ENCODE measurements at regions not wholly inside any gene's neighbourhood (a gene's known extent, or its start where the extent isn't known, plus 50 kb on each side); places are given as distances from the start of the nearest gene placed in this dataset.
"Not testable (repeated sequence)": the region's sequence is repeated elsewhere in the genome, so short reads cannot be mapped to it uniquely, and the experiment has no call there.

GRCh38 chr14:49044981-49045380, 541.2 kb downstream of the RPS29 start:
- no peaks in the 10 kb centered on the region for H3K36me3 ChIP-seq
- no peak overlapping the region for H3K4me3 ChIP-seq
- no peaks in the 10 kb centered on the region for H3K27me3 ChIP-seq
- H3K27ac ChIP-seq, result no peak overlapping the region
- TF ChIP-seq POLR2A (IDR thresholded peaks at IDR 0.05), result no peak
- TF ChIP-seq, protein P1, sequence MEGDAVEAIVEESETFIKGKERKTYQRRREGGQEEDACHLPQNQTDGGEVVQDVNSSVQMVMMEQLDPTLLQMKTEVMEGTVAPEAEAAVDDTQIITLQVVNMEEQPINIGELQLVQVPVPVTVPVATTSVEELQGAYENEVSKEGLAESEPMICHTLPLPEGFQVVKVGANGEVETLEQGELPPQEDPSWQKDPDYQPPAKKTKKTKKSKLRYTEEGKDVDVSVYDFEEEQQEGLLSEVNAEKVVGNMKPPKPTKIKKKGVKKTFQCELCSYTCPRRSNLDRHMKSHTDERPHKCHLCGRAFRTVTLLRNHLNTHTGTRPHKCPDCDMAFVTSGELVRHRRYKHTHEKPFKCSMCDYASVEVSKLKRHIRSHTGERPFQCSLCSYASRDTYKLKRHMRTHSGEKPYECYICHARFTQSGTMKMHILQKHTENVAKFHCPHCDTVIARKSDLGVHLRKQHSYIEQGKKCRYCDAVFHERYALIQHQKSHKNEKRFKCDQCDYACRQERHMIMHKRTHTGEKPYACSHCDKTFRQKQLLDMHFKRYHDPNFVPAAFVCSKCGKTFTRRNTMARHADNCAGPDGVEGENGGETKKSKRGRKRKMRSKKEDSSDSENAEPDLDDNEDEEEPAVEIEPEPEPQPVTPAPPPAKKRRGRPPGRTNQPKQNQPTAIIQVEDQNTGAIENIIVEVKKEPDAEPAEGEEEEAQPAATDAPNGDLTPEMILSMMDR (IDR thresholded peaks at IDR 0.05), result no peak
- H3K4me1 ChIP-seq (ENCODE audit: insufficient read depth), result no peaks in the 10 kb centered on the region
- 79 to 82% (median 80%) methylated on average over 2 of the region's 2 CpGs for WGBS, 3 donors
- intact Hi-C loops (cut with DNase I), result no loop called here
- H3K9me3 ChIP-seq, result no peaks in the 10 kb centered on the region
- DNase-seq, result no peak

DNA sequence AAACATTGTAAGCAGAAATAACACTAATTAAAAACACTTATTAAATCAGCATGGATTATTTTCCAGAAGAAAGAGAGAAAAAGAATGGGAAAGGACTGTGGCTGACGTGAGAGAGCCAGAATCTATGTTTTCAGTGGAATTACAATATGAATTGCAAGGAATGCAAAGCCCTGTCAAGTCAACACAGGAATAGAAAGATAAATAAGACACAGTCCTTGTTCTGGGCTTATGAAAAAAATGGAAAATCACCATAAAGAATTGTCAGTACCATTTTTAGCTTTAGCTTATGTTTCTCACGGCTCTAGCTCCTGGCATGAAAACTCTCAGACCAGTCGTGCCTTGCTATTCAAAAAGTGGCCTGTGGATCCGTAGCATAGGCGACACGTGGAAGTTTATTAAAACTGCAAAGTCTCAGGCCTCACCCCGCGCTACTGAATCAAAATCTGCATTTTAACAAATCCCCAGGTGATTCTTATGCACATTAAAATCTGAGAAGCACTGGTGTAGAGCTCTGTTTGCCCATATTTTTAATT, 549.1 kb downstream of the RPS29 start:
- H3K36me3 ChIP-seq, result no peaks in the 10 kb centered on the region
- no peaks in the 10 kb centered on the region for H3K9me3 ChIP-seq
- TF ChIP-seq EP300 (IDR thresholded peaks at IDR 0.05), result no peak
- no peak for TF ChIP-seq POLR2A (IDR thresholded peaks at IDR 0.05)
- TF ChIP-seq, protein P1 (IDR thresholded peaks at IDR 0.05), result no peak
- intact Hi-C loops (cut with DNase I), result no loop called here
- no peak overlapping the region for H3K27ac ChIP-seq
- H3K27me3 ChIP-seq, result no peaks in the 10 kb centered on the region
- WGBS, 3 donors, result 57 to 69% (median 59%) methylated on average over 8 of the region's 8 CpGs
- no peaks in the 10 kb centered on the region for H3K4me1 ChIP-seq (ENCODE audit: insufficient read depth)
- DNase-seq, result no peak
- H3K4me3 ChIP-seq, result no peak overlapping the region

DNA sequence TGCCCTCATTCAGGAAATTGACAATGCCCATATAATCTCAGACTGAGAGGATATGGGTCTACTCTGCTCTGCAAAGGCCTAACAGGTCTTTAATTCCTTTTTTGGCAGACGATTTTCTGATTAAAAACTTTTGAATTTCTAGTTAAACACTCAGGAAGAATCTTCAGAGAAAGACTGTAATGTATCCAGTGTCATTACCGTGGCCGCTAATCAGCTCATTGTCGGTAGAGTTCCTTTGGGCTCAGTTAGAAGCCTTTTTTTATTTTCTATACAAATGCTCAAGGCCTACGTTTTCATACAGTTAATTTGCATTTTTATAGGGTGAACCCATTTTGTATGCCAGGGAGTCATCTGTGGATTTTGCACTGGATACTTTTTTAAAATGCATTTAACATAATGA, 549.9 kb downstream of the RPS29 start:
- no peak overlapping the region for H3K4me3 ChIP-seq
- intact Hi-C loops (cut with DNase I), result no loop called here
- H3K27ac ChIP-seq, result no peak overlapping the region
- no peaks in the 10 kb centered on the region for H3K36me3 ChIP-seq
- WGBS, 3 donors, result 82 to 85% (median 85%) methylated on average over 5 of the region's 5 CpGs
- DNase-seq, result no peak
- no peaks in the 10 kb centered on the region for H3K4me1 ChIP-seq (ENCODE audit: insufficient read depth)
- H3K9me3 ChIP-seq, result no peaks in the 10 kb centered on the region
- H3K27me3 ChIP-seq, result no peaks in the 10 kb centered on the region
- TF ChIP-seq, protein P1 (IDR thresholded peaks at IDR 0.05), result no peak
- no peak for TF ChIP-seq POLR2A (IDR thresholded peaks at IDR 0.05)
- no peak for TF ChIP-seq EP300 (IDR thresholded peaks at IDR 0.05)

GRCh38 chr14:49033131-49033530, 553.0 kb downstream of the RPS29 start:
- H3K27me3 ChIP-seq, result no peaks in the 10 kb centered on the region
- no peak overlapping the region for H3K27ac ChIP-seq
- no peaks in the 10 kb centered on the region for H3K36me3 ChIP-seq
- no peaks in the 10 kb centered on the region for H3K4me1 ChIP-seq (ENCODE audit: insufficient read depth)
- intact Hi-C loops (cut with DNase I), result no loop called here
- 88 to 97% (median 88%) methylated on average over 8 of the region's 8 CpGs for WGBS, 3 donors
- H3K4me3 ChIP-seq, result no peak overlapping the region
- TF ChIP-seq, protein P1 (IDR thresholded peaks at IDR 0.05), result no peak
- no peak for TF ChIP-seq EP300 (IDR thresholded peaks at IDR 0.05)
- TF ChIP-seq POLR2A (IDR thresholded peaks at IDR 0.05), result no peak
- H3K9me3 ChIP-seq, result no peaks in the 10 kb centered on the region
- no peak for DNase-seq

- H3K4me3 ChIP-seq; DNase-seq; H3K27me3 ChIP-seq; intact Hi-C loops (cut with DNase I); H3K9me3 ChIP-seq; H3K36me3 ChIP-seq; H3K27ac ChIP-seq; H3K4me1 ChIP-seq (ENCODE audit: insufficient read depth): not testable (repeated sequence)
- WGBS, 3 donors, result 74 to 89% (median 78%) methylated on average over 6 of the region's 6 CpGs
Measured at GRCh38 chr14:49031710-49032109, 554.5 kb downstream of the RPS29 start.

Data from ovary (tissue), 7 donors.